Neural cell (in vitro differentiated cells): ENCODE measurements at regions not wholly inside any gene's neighbourhood (a gene's known extent, or its start where the extent isn't known, plus 50 kb on each side); places are given as distances from the start of the nearest gene placed in this dataset.

ENCODE experiments used
- H2AFZ ChIP-seq: fragments of 200-600, 300-800 bp; sonication (generic), shearing (Covaris generic); 2 replicates; pipeline ENCODE4 v1.6.0; 2014; ENCODE audit warnings: low read depth, mild to moderate bottlenecking, antibody characterized with exemption, low read length, moderate library complexity
- H3F3A ChIP-seq: fragments of 200-600 bp; shearing (Covaris generic); 2 replicates; pipeline ENCODE4 v1.6.1; 2016; ENCODE audit warnings: mild to moderate bottlenecking, moderate library complexity, mixed read lengths, antibody characterized with exemption, low read length; ENCODE audit not compliant: insufficient read depth, poor library complexity, severe bottlenecking
- H3K27ac ChIP-seq: fragments of 200-600, 300-800 bp; sonication (generic), shearing (Covaris generic); 2 replicates; pipeline ENCODE4 v1.5.1; 2014; ENCODE audit warnings: mild to moderate bottlenecking, low read length, moderate library complexity
- H3K27me3 ChIP-seq: fragments of 300-800, 200-600 bp; sonication (generic), shearing (Covaris generic); 2 replicates; pipeline ENCODE4 v1.6.0; 2014; ENCODE audit warnings: mild to moderate bottlenecking, low read depth, low read length, moderate library complexity; ENCODE audit not compliant: insufficient read depth
- H3K36me3 ChIP-seq: fragments of 300-800, 200-600 bp; sonication (generic), shearing (Covaris generic); 2 replicates; pipeline ENCODE4 v1.5.1; 2014; ENCODE audit warnings: mild to moderate bottlenecking, antibody characterized with exemption, low read length, moderate library complexity; ENCODE audit not compliant: insufficient read depth
- H3K4me2 ChIP-seq: fragments of 300-800, 200-600 bp; sonication (generic), shearing (Covaris generic); 2 replicates; pipeline ENCODE4 v1.6.0; 2014; ENCODE audit warnings: mild to moderate bottlenecking, low read length
- H3K4me3 ChIP-seq: fragments of 300-800, 200-600 bp; sonication (generic), shearing (Covaris generic); 2 replicates; pipeline ENCODE4 v1.5.1; 2014; ENCODE audit warnings: mild to moderate bottlenecking, low read length, moderate library complexity
- H3K79me2 ChIP-seq: fragments of 200-600 bp; shearing (Covaris generic); replicated peaks from 2 replicates; pipeline ENCODE4 v1.6.0; 2014; ENCODE audit warnings: mild to moderate bottlenecking, low read length, moderate library complexity; ENCODE audit not compliant: insufficient read depth
- H3K9ac ChIP-seq: fragments of 300-800, 200-600 bp; sonication (generic), shearing (Covaris generic); 2 replicates; pipeline ENCODE4 v1.6.1; 2016; ENCODE audit warnings: mild to moderate bottlenecking, low read length, mixed read lengths
- H3K9me2 ChIP-seq: fragments of 200-600 bp; shearing (Covaris generic); 2 replicates; pipeline ENCODE4 v1.6.1; 2016; ENCODE audit warnings: mild to moderate bottlenecking, low read length, mixed read lengths; ENCODE audit not compliant: insufficient read depth
- H3K9me3 ChIP-seq: fragments of 200-600, 300-800 bp; sonication (generic), shearing (Covaris generic); 2 replicates; pipeline ENCODE4 v1.6.1; 2016; ENCODE audit warnings: mild to moderate bottlenecking, mixed run types, low read length, moderate library complexity, mixed read lengths
- H4K20me1 ChIP-seq: fragments of 200-600 bp; shearing (Covaris generic); 2 replicates; pipeline ENCODE4 v1.6.1; 2016; ENCODE audit warnings: mild to moderate bottlenecking, mixed run types; ENCODE audit not compliant: insufficient read depth
- CTCF ChIP-seq: fragments of 450-650 bp; IDR thresholded peaks from 2 replicates; pipeline ENCODE4 v1.5.1; 2014; ENCODE audit warnings: antibody characterized with exemption, mild to moderate bottlenecking, moderate library complexity; ENCODE audit not compliant: poor library complexity, severe bottlenecking
- EP300 ChIP-seq: fragments of 450-650 bp; conservative IDR thresholded peaks from 2 replicates; pipeline ENCODE4 v1.6.1; 2014; ENCODE audit warnings: antibody characterized with exemption, mild to moderate bottlenecking, moderate library complexity; ENCODE audit not compliant: poor library complexity, severe bottlenecking
- EZH2 ChIP-seq: fragments of 200-600, 300-800 bp; shearing (Covaris generic), sonication (generic); IDR thresholded peaks from 2 replicates; pipeline ENCODE4 v1.6.1; 2014; ENCODE audit warnings: antibody characterized with exemption, low read length, borderline replicate concordance, mild to moderate bottlenecking; ENCODE audit not compliant: insufficient read depth, poor library complexity, severe bottlenecking
- MXI1 ChIP-seq: fragments of 450-650 bp; conservative IDR thresholded peaks from 2 replicates; pipeline ENCODE4 v1.6.1; 2014; ENCODE audit warnings: antibody characterized with exemption, mild to moderate bottlenecking; ENCODE audit not compliant: poor library complexity, severe bottlenecking
- POLR2AphosphoS5 ChIP-seq: IDR thresholded peaks from 2 replicates; pipeline ENCODE4 v1.6.1; 2012
- RAD21 ChIP-seq: fragments of 450-650 bp; conservative IDR thresholded peaks from 2 replicates; pipeline ENCODE4 v1.6.1; 2014; ENCODE audit warnings: antibody characterized with exemption, mild to moderate bottlenecking, moderate library complexity
- REST ChIP-seq: IDR thresholded peaks from 2 replicates; pipeline ENCODE4 v1.6.1; 2012; ENCODE audit warnings: borderline replicate concordance
- SMC3 ChIP-seq: fragments of 450-650 bp; conservative IDR thresholded peaks from 2 replicates; pipeline ENCODE4 v1.6.1; 2014; ENCODE audit warnings: antibody characterized with exemption, mild to moderate bottlenecking, moderate library complexity; ENCODE audit not compliant: poor library complexity
- TAF1 ChIP-seq: IDR thresholded peaks from 2 replicates; pipeline ENCODE4 v1.6.1; 2012; ENCODE audit warnings: low read depth

GRCh38 chr5:82512025-82512424 lies 233.9 kb upstream of the RPS23 start:
- no peak overlapping the region for H3K27ac ChIP-seq
- TF ChIP-seq EP300 (no peak), REST (no peak), EZH2 (no peak), RAD21 (no peak), TAF1 (no peak), MXI1 (no peak), CTCF (no peak), POLR2AphosphoS5 (no peak), SMC3 (no peak)
- H3K4me3 ChIP-seq = no peak overlapping the region
- H4K20me1 ChIP-seq = no peaks in the 10 kb centered on the region
- no peaks in the 10 kb centered on the region for H3K27me3 ChIP-seq
- no peak overlapping the region for H2AFZ ChIP-seq
- H3K36me3 ChIP-seq = no peaks in the 10 kb centered on the region
- H3K9ac ChIP-seq = no peak overlapping the region
- H3K9me2 ChIP-seq = no peaks in the 10 kb centered on the region
- H3K79me2 ChIP-seq = no peaks in the 10 kb centered on the region
- no peaks in the 10 kb centered on the region for H3K9me3 ChIP-seq
- H3K4me2 ChIP-seq = no peak overlapping the region
- H3F3A ChIP-seq = no peaks in the 10 kb centered on the region

GRCh38 chr5:82511134-82511533 lies 233.0 kb upstream of the RPS23 start:
- TF ChIP-seq SMC3 = no peak
- no peak for TF ChIP-seq CTCF
- no peak for TF ChIP-seq REST
- no peak for TF ChIP-seq EP300
- TF ChIP-seq RAD21 = no peak
- TF ChIP-seq POLR2AphosphoS5 = no peak
- TF ChIP-seq MXI1 = no peak
- no peak for TF ChIP-seq EZH2
- no peak for TF ChIP-seq TAF1
- Histone ChIP-seq H3K9me3 (no peaks in the 10 kb centered on the region), H3K4me3 (no peak overlapping the region), H3K4me2 (no peak overlapping the region), H3K27ac (no peak overlapping the region), H3F3A (no peaks in the 10 kb centered on the region), H3K9me2 (no peaks in the 10 kb centered on the region), H3K27me3 (no peaks in the 10 kb centered on the region), H4K20me1 (no peaks in the 10 kb centered on the region), H3K9ac (no peak overlapping the region), H2AFZ (no peak overlapping the region), H3K36me3 (no peaks in the 10 kb centered on the region), H3K79me2 (no peaks in the 10 kb centered on the region)
